Limb (tissue), 2 donors: ENCODE measurements at regions not wholly inside any gene's neighbourhood (a gene's known extent, or its start where the extent isn't known, plus 50 kb on each side); places are given as distances from the start of the nearest gene placed in this dataset.

ENCODE experiments used
- DNase-seq, 2 donors: peaks; one replicate each; pipeline ENCODE4 v3.0.0-alpha.2; 2016; ENCODE audit errors: extremely low spot score in 2 of 2

GRCh38 chr7:52271703-52272102 is 763.7 kb upstream of the POM121L12 start:
- no peak for DNase-seq

DNA sequence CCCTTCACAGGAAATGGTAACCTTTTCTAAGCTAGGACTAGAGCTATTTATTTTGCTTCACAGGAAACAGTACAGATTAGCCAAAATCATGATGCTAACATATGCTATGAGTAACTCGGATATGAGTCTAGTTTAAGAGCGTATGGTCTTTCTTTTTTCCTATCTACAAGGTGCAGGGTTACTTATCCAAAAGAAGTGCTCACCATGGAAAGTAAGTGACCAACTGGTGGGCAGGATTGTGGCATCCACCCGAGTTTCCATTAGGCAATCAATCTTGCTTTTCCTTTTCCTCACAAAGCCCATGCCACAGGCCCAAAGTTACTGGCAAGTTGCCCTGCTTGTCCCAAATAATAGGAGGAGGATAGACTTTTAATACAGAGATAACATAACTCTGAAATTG is 765.1 kb upstream of the POM121L12 start:
- no peak for DNase-seq

DNA sequence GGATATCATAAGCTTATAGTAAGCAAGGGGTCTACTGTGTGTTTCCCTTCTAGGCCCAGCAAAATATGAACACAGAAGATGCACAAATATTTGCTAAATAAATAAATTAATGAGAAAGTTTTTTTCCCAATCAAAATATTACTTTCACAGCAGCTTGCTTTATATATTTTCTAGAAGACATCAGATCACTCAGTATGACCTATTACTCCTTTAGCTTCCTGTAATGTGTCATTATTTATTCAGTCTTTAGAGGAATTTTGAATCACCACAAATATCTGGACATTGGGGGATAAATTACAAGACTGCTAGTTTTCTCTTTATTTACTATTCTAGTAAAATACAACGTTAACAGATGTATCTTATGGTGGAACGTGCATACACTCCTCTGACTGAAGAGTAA is 765.8 kb upstream of the POM121L12 start:
- DNase-seq: no peak

GRCh38 chr7:52261057-52261456 is 774.4 kb upstream of the POM121L12 start:
- DNase-seq: no peak

- DNase-seq: no peak
These were observed 775.3 kb upstream of the POM121L12 start for GRCh38 chr7:52260046-52260665.

- DNase-seq: no peak
These were observed 777.5 kb upstream of the POM121L12 start for GRCh38 chr7:52257890-52258289.

DNA sequence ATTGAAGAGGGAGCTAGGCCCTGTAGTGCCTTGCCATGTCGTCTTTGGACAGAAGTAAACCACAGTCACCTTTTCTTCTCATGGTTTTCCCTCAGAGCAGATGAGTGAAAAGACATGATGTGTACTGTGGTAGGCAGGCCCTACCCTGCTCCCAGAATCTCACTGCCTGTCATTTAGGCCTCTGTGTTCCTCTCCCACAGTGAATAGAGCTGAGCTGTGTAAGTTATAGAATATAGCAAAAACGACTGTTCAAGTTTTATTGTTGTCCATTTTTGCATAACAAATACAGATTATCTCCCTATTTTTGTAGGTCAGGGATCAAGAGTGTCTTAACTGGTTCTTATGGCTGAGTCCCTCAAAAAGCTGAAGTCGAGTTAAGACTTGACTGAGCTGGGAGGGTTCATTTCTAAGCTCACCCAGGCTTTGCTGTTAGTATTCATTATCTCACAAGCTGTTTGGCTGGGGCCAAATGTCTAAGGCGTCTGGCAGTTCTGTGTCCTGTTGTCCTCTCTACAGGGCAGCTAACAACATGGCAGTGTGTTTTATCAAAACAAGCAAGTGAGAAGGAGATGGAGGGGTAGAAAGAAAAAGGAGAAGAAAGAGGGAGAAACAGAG is 780.9 kb upstream of the POM121L12 start:
- DNase-seq: no peak

DNA sequence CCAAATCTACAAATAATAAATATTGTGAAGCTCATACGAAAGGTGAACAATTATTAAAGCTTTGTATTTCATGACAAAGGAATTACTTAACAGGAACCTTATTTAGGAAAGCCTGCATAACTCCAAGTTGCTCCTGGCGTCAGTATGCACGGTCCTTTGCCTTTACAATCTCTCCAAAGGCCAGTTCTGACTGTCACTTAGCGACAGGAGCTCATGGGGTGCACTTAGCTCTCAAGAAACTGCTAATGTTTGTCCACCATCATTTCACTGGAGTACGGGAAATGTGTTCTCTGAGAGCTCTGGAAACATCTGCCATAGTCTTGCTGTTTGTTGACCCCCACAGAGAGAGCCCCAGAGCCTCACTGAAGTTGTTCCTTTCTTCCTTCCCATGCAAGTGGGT is 781.5 kb upstream of the POM121L12 start:
- no peak for DNase-seq

- no peak for DNase-seq
These were observed 785.7 kb upstream of the POM121L12 start for GRCh38 chr7:52249741-52250140.

GRCh38 chr7:52247518-52247917 is 787.9 kb upstream of the POM121L12 start:
- no peak for DNase-seq

GRCh38 chr7:52243685-52244084 is 791.7 kb upstream of the POM121L12 start:
- DNase-seq: no peak

DNA sequence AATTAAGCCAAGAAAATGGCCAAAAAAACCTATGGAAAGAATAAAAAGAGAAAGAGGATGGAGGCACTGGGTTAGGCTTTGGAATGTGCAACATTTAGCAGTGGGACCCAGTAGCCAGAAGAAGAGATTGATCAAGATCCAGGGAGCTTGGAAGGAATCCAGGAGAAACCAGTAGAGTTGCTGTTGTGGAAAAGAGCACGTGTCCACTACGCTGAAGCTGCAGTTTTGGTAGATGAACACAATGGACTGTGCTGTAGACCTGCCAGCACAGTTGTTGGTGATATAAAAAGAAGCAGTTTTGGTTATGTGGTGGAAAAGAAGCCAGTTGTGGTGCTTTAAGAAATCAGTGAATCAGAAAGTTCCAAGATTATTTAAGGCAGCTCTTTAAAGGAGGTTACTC is 802.2 kb upstream of the POM121L12 start:
- no peak for DNase-seq

- DNase-seq: no peak
These were observed 823.5 kb upstream of the POM121L12 start for GRCh38 chr7:52211930-52212329.

DNA sequence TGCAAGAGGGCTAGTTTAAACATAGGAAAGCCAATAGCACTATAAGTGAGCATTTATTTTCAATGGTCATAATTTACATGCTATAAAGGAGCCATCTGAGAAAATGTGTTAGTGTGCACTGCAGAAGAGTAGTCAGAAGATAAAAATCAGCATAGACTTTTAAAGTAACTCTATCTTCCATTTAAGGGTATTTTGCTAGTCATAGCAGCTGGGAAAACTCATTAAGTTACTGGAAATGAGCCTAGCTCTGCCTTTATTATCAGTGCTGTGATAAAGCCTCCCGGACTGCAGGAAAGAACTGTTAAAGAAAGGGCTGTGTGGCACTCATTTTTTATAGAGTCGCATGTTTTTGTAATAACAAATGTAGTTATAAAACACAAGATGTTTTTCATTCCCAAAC is 825.8 kb upstream of the POM121L12 start:
- DNase-seq: no peak

GRCh38 chr7:52197221-52197620 is 838.2 kb upstream of the POM121L12 start:
- peak in 1 of 2 donors; percentile 19 for DNase-seq

- no peak for DNase-seq
These were observed 839.8 kb upstream of the POM121L12 start for GRCh38 chr7:52195664-52196063.

- no peak for DNase-seq
These were observed 846.2 kb upstream of the POM121L12 start for GRCh38 chr7:52189153-52189778.

- no peak for DNase-seq
These were observed 851.3 kb upstream of the POM121L12 start for GRCh38 chr7:52184006-52184703.

GRCh38 chr7:52179934-52180333 is 855.5 kb upstream of the POM121L12 start:
- no peak for DNase-seq

GRCh38 chr7:52168085-52168484 is 851.5 kb upstream of the COBL start:
- DNase-seq: no peak

DNA sequence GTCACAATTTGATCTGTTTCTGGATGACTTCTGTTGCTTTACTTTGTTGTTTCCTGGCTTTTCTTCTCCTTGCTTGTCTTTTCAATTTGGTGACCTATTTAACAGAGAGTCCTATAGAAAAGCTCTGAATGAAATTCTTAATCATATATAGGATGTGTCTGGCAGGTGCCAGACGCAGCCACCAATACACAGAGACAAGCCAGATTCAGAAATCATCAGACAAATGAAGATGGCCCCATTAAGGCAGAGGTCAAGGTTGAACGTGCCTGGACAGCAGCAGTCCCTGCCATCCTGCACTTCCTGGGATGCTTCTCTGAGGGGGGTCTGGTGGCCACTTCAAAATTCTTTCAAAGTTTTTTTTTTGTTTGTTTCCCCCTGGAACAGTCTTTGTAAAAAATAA is 846.7 kb upstream of the COBL start:
- DNase-seq: no peak

- no peak for DNase-seq
These were observed 844.9 kb upstream of the COBL start for GRCh38 chr7:52161483-52161882.
